ENCODE measurements at regions not wholly inside any gene's neighbourhood (a gene's known extent, or its start where the extent isn't known, plus 50 kb on each side); places are given as distances from the start of the nearest gene placed in this dataset.

- Histone ChIP-seq H3K9me3 (no peaks in the 10 kb centered on the region), H3K4me3 (no peak overlapping the region), H3K27me3 (no peaks in the 10 kb centered on the region), H3K27ac (no peak overlapping the region), H3K4me1 (no peaks in the 10 kb centered on the region), H3K36me3 (no peaks in the 10 kb centered on the region)
- no peak for TF ChIP-seq POLR2A (IDR thresholded peaks at IDR 0.05)
- no peak for TF ChIP-seq CTCF (IDR thresholded peaks at IDR 0.05)
- no peak for DNase-seq
- intact Hi-C loops (cut with DNase I; ENCODE audit: low total_unique reads): no loop called here
These were observed 440.8 kb downstream of the RNF144A start for GRCh38 chr2:7357993-7358392.

GRCh38 chr2:7358865-7359447 lies 441.7 kb downstream of the RNF144A start:
- no peak overlapping the region for H3K27ac ChIP-seq
- no peak overlapping the region for H3K4me3 ChIP-seq
- no peaks in the 10 kb centered on the region for H3K9me3 ChIP-seq
- no peaks in the 10 kb centered on the region for H3K27me3 ChIP-seq
- no peaks in the 10 kb centered on the region for H3K36me3 ChIP-seq
- H3K4me1 ChIP-seq: no peaks in the 10 kb centered on the region
- intact Hi-C loops (cut with DNase I; ENCODE audit: low total_unique reads): no loop called here
- TF ChIP-seq CTCF (IDR thresholded peaks at IDR 0.05) (no peak), POLR2A (IDR thresholded peaks at IDR 0.05) (no peak)
- DNase-seq: no peak

GRCh38 chr2:7363906-7364305 lies 446.7 kb downstream of the RNF144A start:
- intact Hi-C loops (cut with DNase I; ENCODE audit: low total_unique reads): no loop called here
- no peaks in the 10 kb centered on the region for H3K4me1 ChIP-seq
- H3K36me3 ChIP-seq: no peaks in the 10 kb centered on the region
- DNase-seq: no peak
- H3K4me3 ChIP-seq: no peak overlapping the region
- peaks cover 0 to 6% of the 10 kb centered on the region in 2 donors for H3K9me3 ChIP-seq
- no peaks in the 10 kb centered on the region for H3K27me3 ChIP-seq
- no peak for TF ChIP-seq POLR2A (IDR thresholded peaks at IDR 0.05)
- no peak for TF ChIP-seq CTCF (IDR thresholded peaks at IDR 0.05)
- no peak overlapping the region for H3K27ac ChIP-seq

GRCh38 chr2:7368211-7368610 lies 451.0 kb downstream of the RNF144A start:
- H3K27me3 ChIP-seq: no peaks in the 10 kb centered on the region
- no peaks in the 10 kb centered on the region for H3K4me1 ChIP-seq
- no peak for DNase-seq
- TF ChIP-seq CTCF (IDR thresholded peaks at IDR 0.05) (no peak), POLR2A (IDR thresholded peaks at IDR 0.05) (no peak)
- intact Hi-C loops (cut with DNase I; ENCODE audit: low total_unique reads): no loop called here
- no peak overlapping the region for H3K27ac ChIP-seq
- no peak overlapping the region for H3K4me3 ChIP-seq
- peaks cover 0 to 6% of the 10 kb centered on the region in 2 donors for H3K9me3 ChIP-seq
- no peaks in the 10 kb centered on the region for H3K36me3 ChIP-seq

GRCh38 chr2:7373156-7373555 lies 455.9 kb downstream of the RNF144A start:
- TF ChIP-seq CTCF (IDR thresholded peaks at IDR 0.05): no peak
- no peak for TF ChIP-seq POLR2A (IDR thresholded peaks at IDR 0.05)
- H3K36me3 ChIP-seq: no peaks in the 10 kb centered on the region
- no peak overlapping the region for H3K4me3 ChIP-seq
- H3K27ac ChIP-seq: no peak overlapping the region
- no peaks in the 10 kb centered on the region for H3K4me1 ChIP-seq
- no peak for DNase-seq
- H3K9me3 ChIP-seq: peaks cover 0 to 5% of the 10 kb centered on the region in 2 donors
- no peaks in the 10 kb centered on the region for H3K27me3 ChIP-seq
- intact Hi-C loops (cut with DNase I; ENCODE audit: low total_unique reads): no loop called here
